Activated CD4-positive, alpha-beta T cell treated with anti-CD3 and anti-CD28 coated beads, Interleukin-2, amount 50 U/mL, for 4 hours (primary cell): ENCODE measurements at regions not wholly inside any gene's neighbourhood (a gene's known extent, or its start where the extent isn't known, plus 50 kb on each side); places are given as distances from the start of the nearest gene placed in this dataset.
A peak's percentile ranks its signal among the peaks of the same experiment; 100 is the strongest.

ENCODE experiments used
- DNase-seq, 2 experiments: peaks; one replicate each; pipeline ENCODE4 v3.0.0-alpha.2; 2020

DNA sequence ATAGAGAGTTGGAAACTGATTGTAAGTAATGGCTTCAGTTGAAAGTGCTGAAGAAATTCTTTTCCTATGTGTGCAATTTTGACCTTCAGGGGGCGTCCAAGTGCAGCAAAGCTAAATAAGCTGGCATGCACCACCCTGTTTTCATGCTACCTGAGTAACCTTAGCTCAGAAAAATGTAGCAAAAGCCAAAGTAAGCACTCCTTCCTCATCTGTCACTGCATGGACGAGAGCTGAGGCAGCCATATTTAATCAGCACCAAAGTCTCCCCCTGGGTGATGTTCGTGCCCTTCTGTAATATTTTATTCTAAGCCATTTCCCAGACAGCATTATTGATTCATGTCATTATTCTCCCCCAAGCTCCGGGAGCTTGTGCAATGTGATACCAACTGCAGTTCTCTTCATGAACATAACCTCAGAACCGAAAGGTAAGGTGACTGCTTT lies 123.1 kb downstream of the RPS12 start:
- no peak for DNase-seq

DNA sequence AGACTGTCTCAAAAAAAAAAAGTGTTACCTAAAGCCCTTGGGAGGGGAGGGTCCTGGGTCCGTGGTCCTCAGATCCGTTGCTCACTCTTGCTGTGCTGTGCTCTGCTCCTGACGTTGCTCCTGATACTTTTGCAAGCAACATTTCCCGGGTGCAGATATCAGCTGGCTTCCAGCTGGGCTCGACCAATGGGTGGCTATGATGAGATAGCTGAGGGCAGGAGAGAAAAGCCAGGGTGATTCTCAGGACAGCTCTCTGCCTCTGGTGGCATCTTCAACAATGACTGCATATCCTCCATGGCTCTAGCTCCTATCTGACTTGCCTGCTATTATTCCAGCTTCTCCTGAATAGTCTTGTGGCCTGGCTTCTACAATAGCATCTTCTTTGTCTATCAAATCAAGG lies 134.5 kb downstream of the RPS12 start:
- DNase-seq: no peak

DNA sequence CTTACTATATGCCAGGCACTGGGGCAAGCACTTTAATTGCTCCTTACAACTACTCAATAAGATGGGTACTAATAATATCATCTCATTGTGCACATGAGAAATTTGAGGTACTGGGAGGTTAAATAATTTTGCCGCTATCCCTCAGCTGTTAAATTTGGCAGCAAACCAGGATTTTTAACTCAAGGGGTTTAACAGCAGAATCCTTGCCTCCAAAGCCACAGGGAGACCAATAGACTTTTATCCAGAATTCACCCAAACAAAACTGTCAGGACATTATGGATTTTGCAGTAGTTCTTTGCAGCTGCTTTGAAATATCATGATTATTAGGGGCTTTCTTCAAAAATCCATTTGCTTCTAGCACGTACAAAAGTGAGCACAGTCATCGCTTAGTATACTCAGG lies 136.2 kb downstream of the RPS12 start:
- DNase-seq: no peak

DNA sequence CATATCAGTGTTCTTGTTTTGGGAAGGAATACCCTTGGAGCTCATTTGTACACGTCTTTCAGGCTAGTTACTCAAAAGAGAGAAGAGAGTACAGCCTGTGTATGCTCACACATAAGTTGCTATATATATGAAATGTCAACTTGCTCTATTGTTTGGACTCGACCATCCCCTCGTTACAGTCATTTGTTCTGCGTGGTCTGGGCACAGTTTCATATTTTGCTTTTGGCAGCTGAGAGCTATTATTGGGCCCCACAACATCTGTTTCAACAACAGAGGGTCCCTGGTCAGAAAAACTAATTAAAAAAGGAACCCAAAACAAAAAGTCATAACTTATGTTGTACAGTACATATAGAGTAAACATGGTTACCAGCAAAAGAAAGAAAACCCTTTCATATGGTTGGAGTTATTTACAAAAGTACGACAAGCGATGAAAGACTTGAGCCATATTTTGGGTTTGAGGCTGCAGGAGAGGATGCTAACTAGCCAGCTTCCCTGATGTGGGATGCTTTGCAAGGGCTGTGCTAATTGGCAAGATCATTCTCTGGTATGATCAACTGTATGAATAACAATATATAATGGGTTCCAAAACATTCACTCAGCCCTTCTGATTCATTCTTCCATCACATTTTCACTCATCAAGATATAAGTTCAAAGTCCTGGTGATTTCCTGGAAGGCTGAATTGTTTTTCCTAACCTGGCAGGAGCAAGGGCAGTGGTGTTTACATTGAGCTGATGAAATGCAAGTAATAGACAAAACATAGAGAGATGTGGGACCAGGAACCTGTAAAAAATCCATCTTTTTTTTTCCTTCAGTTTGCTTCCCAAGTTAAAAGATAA lies 137.9 kb downstream of the RPS12 start:
- no peak for DNase-seq

DNA sequence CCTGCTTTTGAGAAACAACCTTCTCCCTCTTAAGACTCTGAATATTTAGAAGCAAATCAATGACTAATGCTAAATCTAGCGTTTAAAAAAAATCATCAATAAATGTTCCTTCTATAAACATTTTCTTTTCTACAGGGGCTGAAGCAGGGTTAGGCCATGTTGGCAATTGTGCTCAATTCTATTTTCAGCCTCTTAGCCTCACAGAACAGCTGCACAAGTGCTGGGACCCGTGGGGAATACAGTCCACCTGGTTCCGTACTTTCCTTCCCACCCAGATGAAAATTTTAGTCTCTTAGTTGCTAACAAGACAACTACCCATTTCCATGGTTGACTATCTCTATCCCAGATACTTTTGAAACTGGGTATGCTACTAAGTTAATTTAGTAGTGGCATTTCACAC lies 138.6 kb downstream of the RPS12 start:
- no peak for DNase-seq

DNA sequence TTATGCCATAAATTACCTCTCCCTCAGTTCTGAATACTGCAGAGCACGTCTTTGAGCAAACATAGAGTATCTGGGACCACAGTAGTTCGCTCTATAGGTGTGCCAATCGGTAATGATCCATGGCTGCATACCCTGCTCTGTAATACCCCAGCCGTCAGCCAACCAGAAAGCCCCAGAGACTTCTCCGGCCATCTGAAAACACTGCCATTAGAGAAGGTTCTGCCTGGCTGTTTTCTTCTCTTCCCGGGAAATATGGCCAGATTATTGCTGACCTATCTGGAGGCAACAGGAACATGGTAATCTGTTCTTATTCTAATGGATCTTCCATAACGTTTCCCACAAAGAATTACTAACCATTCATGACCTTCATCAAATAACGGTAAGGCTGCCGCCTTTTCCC lies 139.9 kb downstream of the RPS12 start:
- no peak for DNase-seq

DNA sequence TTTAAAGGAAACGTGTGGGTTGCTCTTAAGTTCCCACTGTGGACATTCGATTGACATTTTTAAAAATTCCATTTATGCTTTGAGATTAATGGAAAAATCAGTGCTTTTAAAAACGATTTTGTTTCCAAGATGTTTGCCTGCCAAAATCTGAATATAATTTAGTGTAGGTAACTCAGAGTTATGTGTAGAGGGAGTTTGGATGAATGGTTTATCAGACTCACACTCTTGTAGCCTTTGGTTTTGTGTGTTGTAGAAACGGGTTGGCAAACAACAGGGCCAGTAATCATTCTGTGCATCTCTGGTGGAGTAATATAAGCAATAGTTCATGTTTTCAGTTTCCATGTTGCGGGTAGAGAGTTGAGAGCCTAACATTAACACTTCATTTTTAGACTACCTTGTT lies 140.6 kb downstream of the RPS12 start:
- DNase-seq: no peak

DNA sequence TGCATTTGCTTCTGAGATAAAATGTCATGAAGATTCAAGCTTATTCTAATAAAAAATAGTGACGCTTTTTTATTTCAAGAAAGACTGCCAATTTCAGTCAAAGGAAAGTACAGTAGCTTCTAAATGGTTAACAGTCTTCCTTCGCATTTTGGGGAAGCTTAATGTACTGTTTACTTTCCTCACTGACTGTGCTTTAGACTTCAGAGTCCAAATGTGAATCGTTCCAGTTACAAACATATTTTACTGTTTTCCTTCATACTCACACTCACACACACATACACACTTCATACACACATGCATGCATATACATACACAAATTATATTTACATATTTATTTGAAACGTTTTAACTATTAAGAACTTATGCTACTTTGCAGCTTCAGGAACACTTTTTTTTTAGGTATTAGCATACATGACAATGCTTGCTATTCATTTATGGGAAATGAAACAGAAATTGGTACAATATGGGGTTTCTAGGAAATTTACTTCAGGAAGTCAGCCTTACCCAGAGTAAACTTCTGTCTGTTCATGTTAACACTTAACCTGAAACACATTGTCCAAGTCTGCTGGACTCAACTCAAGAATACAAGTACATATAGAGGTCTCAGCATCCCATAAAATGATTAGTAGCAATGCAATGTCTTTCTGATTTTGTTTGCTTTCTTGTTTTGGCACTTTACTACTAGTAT lies 145.4 kb downstream of the RPS12 start:
- no peak for DNase-seq

DNA sequence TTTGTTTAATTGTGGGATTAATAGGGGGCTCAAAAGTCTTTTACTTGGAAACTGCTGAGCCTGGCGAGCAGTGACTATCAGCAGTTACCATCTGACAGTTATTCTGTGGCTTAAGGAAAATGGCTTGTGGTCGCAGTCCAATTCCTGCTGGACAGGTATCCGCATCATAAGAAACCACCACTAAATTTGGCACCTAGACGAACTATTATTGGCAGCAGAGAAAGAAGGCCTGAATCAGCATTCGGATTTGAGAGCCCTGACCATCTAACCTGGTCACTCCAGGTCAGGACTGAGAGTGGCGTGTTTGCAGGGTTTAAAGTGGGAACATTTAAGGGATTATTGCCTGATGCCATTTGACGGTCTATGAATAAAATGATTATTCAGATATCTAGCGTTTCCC lies 146.4 kb downstream of the RPS12 start:
- DNase-seq: no peak

DNA sequence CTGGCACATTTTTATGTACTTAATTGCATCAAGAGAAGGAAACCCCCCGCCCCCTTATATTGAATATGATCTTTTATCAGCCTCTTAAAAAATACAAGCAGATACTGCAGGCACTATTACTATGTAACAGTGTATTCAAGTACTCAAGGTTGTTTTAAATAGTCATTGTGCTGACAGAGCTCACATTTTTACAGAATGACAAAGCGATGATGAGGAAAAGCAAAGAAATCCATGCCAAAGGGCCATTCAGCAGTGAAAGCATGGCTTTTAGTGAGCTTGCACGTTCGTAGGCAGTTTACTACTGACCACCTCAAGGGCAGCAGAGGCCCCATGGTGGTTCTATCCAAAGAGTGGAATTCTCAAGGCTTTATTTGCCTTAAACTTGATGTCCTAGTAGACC lies 146.8 kb downstream of the RPS12 start:
- DNase-seq: no peak

DNA sequence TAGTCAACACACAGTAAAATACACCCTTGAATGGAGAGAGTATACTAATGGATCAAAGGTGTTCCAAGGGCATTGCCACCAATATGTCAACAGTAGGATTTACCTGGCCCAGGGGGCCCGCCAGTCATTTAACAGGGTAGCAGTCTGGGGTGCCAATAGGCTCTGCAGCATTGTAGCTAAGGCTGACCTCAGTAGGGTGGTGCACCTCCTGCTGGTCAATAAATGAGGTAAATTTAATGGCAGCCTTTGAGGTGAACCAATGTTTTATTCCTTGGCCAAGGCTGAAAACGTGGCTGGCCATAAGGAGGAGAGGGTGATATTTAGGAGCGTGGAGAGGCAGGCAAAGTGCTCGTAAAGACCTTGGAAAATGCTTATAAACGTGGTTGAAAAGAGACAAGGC lies 147.2 kb downstream of the RPS12 start:
- no peak for DNase-seq

DNA sequence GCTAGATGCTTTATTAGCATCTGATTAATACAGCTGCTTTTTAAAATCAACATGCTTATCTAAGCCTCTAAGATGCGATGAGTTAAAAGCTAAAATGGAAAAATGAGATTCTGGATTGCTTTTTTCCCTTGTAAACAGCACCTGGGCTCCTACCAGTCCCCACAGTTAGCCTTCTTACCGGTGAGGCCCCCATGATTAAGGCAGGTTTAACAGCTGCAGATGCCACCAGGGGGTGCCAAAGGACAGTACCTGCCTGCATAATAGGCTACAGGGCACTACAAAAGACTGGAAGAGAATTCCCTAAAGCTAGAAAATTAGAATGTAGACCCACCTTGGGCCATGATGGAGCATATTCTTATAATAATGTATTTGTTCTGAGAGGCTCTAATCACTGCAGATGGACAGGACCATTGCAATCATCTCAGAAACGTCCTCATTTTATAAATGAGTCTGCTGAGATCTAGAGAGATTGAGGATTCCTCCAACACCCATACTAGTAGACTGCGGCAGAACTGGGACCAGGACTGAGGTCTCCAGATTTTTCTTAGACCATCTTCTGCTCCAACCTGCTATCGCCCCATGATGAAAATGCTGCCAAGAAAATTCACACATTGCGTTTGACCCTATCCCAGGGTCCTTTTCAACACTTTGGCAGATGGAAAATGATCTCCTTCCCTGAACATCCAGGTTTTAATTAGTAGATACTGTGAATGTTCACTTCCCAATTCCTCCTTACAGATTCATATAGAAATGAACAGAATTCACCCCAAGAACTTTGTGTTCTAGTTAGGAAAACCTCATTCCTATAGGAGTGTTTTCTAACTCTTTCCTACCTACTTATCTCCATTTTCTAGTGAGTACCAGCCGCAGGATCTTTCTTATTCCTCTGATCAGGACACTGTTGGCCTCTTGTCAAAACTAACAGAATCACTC lies 148.8 kb downstream of the RPS12 start:
- peak; percentile 18 to 22 for DNase-seq

DNA sequence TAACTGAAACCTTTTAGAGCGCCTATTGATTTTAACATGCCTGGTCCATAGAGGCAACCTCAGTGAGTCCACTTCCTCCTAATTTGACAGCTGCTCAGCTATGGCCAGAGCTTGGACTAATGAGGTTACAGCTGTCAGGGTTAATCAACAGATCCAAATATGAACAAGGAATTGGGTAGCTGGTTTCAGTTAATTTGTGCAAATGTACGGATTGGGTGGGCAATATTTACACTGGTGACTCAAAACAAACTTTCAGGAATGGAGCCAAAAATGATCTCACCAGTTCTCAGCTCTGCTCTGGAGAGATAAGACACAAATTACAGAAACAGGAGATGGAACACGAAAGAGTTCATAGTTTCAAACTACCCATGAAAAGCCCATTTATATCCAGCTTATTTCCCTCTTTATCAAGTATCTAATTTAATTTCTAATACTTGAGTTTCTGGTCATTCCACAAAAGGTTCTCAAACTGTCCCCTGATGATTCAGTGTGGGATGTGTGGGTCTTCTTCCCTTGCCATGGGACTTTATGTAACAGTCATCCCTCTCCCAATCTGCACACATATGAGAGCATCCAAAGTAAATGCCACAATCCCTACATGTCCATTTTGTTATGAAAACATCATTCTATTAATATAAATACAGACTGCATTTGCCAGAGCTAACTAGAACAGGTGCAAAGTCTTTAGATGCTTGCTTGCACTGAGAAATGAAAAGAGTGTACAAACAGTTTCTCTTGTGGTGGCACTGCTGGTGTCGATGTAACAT lies 149.9 kb downstream of the RPS12 start:
- no peak for DNase-seq

DNA sequence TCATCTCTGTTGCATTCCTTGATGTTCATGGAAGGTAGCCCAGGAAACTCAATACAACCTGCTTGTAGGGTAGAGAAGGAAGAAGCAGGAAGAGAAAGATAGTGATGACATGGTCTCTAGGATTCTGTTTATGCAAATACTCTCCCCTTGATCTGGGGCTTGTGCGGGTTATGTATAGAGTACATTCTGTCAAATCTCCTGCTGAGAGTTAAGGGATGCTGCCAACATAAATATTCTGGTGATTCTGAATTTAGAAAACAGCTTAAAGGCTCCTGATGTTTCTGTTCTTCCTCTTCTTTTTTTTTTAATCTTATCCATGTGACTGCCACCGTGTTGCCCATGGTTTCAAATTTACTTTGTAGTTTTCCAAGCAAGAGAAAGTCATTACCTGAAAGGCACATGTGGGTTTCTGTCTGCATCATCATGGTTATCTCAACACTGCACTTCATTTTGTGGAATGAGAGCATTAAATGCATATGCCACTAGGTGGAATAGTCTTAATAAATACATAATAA lies 150.6 kb downstream of the RPS12 start:
- DNase-seq: no peak

DNA sequence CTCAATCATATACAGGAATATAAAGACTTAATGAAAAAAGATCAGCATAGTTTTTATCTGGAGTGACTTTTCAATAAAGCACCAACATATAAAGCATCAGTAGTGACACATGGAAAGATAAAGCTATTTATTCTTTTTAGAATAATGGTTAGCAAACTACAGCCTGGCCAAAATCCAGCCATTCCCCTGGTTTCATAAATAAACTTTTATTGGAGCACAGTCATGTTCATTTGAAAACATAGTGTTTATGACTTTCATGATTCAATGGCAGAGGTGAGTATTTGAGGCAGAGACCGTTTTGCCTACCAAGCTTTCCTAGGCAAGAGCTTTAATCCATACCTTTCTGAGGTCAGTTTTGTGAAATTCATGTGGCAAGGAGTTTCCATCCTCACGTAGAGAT lies 153.5 kb downstream of the RPS12 start:
- DNase-seq: no peak

DNA sequence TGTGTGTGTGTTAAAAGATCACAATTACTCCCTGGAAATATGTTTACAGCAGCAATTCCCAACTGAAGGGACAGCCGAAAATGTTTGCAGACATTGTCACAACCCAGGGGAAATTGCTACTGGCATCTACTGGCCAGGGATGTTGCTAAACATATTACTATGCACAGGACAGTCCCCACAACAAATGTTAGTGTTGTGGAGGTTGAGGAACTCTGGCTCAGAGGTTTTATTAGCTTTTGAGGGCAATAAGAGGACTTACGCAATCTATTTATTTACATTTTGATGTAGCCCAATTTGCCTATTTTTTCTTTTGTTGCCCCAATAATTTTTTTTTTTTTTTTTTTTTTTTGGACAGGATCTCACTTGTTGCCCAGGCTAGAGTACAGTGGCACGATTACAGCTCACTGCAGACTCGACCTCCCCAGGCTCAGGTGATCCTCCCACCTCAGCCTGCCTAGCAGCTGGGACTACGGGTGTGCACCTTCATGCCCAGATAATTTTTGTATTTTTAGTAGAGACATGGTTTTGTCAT lies 154.1 kb downstream of the RPS12 start:
- DNase-seq: no peak

DNA sequence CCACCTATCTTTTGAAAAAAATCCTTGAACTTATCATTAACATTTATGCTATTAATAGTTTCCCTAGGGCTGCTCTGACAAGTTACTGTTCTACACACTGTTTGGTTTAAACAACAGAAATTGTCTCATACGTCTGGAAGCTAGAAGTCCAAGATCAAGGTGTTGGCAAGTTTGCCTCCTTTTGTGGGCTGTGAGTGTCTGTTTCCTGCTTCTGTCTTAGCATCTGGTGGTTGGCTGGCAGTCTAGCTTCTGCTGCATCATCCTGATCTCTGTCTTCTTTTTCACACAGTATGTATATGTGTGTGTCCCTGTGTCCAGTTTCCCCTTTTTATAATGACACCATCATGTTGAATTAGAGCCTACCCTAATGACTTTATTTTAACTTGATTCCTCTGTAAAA lies 154.8 kb downstream of the RPS12 start:
- no peak for DNase-seq

DNA sequence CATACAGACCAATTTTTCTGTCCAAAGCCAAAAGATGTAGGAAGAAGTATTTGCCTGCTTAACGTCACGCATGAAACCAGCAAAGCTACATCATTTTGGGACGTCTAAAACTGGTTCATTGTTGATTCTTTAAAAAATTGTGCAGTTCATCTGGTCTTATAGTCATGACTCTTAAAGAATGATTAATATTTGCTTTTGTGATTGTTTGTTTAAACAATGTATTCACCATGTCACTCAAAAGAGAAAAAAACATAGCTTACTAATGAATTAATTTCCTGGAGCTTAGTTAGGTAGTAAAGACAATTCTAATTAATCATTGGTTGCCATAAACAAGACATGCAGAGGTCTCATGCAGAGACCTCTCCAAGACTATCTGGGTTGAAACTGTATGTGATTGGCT lies 157.3 kb downstream of the RPS12 start:
- no peak for DNase-seq

DNA sequence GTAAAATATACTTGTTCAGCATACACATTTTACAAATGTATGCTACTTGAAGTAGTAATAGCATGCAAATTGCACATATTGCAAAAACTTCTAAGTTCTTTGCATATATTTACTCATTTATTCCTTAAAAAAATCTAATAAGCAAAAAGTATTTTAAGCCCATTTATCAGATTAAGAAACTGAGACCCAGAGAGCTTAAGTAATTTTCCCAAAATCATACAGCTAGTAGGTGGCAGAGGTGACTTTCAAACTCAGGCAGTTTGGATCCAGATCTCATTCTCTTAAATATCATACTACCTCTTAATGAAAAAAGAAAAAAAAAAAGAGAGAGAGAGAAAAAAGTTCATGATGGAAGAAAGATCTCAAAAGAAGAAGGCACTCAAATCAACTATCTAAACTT lies 157.9 kb downstream of the RPS12 start:
- DNase-seq: no peak

DNA sequence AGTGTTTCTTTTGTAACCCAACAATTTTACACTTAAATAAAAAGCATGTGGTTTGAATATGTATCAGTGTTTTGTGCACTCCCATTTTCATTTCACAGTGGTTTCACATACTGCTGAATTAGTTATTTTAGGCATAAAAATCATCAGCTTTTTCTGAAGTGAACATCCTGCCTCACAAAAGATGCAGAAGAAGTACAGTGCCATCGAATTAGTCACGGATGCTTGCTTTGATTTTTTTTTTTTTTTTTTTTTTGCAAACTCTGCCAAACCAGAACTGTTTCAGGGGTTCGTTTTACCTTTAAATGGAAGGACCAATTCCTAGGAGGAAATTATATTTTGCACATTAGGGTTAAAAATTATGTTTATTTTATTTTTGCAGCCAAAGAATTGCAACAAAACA lies 158.6 kb downstream of the RPS12 start:
- DNase-seq: no peak

DNA sequence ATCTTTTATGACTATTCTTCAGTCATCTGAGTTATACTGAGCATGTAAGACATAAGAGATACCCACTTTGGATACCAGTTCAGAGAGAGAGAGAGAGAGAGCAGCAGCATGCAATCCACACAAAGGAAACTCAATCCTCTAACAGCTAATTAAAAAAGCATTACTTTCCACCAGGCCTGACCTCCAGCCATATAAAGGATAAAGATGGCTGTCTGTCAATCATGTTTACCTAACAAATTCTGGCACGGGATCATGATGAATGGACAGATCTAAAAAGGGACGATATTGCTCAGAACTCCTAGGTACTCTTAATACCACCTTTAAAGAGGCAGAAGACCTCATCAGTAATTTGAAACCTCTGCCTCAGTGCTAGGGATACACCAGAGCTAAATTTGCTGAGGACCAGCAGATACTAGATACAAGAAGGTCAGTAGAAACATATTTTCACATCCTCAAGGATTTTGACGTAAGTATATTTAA lies 159.2 kb downstream of the RPS12 start:
- no peak for DNase-seq

DNA sequence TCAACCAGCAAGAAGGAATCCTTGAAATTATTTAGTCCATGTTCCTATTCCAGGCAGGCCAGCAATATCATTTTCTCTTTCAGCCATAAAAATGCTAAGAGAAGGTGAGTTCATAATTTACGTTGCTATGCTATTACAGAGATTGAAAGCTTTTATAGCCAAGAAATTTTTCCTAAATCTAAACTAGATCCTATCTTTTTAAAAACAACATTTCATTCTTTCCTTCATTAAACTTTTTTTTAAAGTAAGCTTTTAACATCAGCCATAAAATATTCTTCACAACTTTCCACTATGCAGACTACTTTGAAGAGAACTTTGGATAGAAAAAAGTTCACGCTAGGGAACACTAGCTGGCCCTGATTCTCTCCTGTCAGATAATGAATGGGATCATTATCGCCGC lies 159.8 kb downstream of the RPS12 start:
- no peak for DNase-seq
